H1 (cell line): ENCODE measurements at regions not wholly inside any gene's neighbourhood (a gene's known extent, or its start where the extent isn't known, plus 50 kb on each side); places are given as distances from the start of the nearest gene placed in this dataset.
"Not testable (repeated sequence)": the region's sequence is repeated elsewhere in the genome, so short reads cannot be mapped to it uniquely, and the experiment has no call there.

Source experiments
- CTCF ChIA-PET: fragments of 300-600 bp; sonication (Branson Sonifier 250); formaldehyde crosslinking; loops from one replicate; lab custom pipeline; 2021; ENCODE audit not compliant: partially characterized antibody; lab: Charles Lee
- POLR2A ChIA-PET: fragments of 300-600 bp; sonication (Branson Sonifier 250); formaldehyde crosslinking; loops from one replicate; lab custom pipeline; 2021; ENCODE audit warnings: inconsistent platforms; ENCODE audit not compliant: partially characterized antibody; lab: Charles Lee
- DNase-seq, 2 experiments: peaks; one replicate each; pipeline versions ENCODE4 v3.0.0 to v3.0.0-alpha.2; 2010 to 2022; ENCODE audit warnings: low spot score in 2 of 2, low read depth in 1 of 2, mixed read lengths in 1 of 2
- FAIRE-seq: peaks from 2 replicates; lab custom pipeline; 2011; peaks lifted over from hg19 to GRCh38; lab: Jason Lieb, UNC
- H2AFZ ChIP-seq: 2 replicates; pipeline ENCODE4 v1.8.1; 2012; ENCODE audit warnings: low read length, inconsistent platforms
- H2AK5ac ChIP-seq: 2 replicates; pipeline ENCODE4 v1.6.1; 2013; ENCODE audit warnings: low read depth, low read length
- H2BK120ac ChIP-seq: replicated peaks from 2 replicates; pipeline ENCODE3; 2013; ENCODE audit warnings: low read depth, low read length, inconsistent platforms
- H2BK12ac ChIP-seq: 2 replicates; pipeline ENCODE4 v1.6.1; 2013; ENCODE audit warnings: low read depth, low read length
- H2BK15ac ChIP-seq: 2 replicates; pipeline ENCODE4 v1.6.1; 2013; ENCODE audit warnings: low read length
- H2BK20ac ChIP-seq: 2 replicates; pipeline ENCODE4 v1.6.1; 2013; ENCODE audit warnings: low read length
- H2BK5ac ChIP-seq: 2 replicates; pipeline ENCODE4 v1.6.1; 2013; ENCODE audit warnings: low read depth, low read length
- H3K14ac ChIP-seq: 2 replicates; pipeline ENCODE4 v1.6.1; 2013; ENCODE audit warnings: inconsistent platforms; ENCODE audit not compliant: insufficient read length
- H3K18ac ChIP-seq: 2 replicates; pipeline ENCODE4 v1.6.1; 2013; ENCODE audit warnings: low read length; ENCODE audit errors: extremely low read depth
- H3K23ac ChIP-seq: 2 replicates; pipeline ENCODE4 v1.6.1; 2013; ENCODE audit warnings: inconsistent platforms; ENCODE audit not compliant: insufficient read length
- H3K23me2 ChIP-seq: 2 replicates; pipeline ENCODE4 v1.6.1; 2013; ENCODE audit warnings: low read depth, low read length
- H3K27ac ChIP-seq: 2 replicates; pipeline ENCODE4 v1.6.1; 2011; ENCODE audit warnings: low read depth, low read length, inconsistent platforms
- H3K27me3 ChIP-seq, 4 experiments: replicated peaks in 1 of 4; 1 replicate in 1 of 4; 2 replicates in 3 of 4; pipeline versions ENCODE4 v1.6.1 to v1.8.1; 2011 to 2013; ENCODE audit warnings: low read length in 3 of 4, mild to moderate bottlenecking in 3 of 4, inconsistent platforms in 2 of 4, mixed read lengths in 2 of 4, moderate library complexity in 1 of 4; ENCODE audit not compliant: control insufficient read depth in 3 of 4, insufficient read depth in 3 of 4; ENCODE audit errors: extremely low read depth in 1 of 4
- H3K36me3 ChIP-seq, 4 experiments: 2 replicates each; pipeline versions ENCODE4 v1.6.1 to v1.8.1; 2011 to 2013; ENCODE audit warnings: mild to moderate bottlenecking in 4 of 4, low read length in 3 of 4, moderate library complexity in 2 of 4, control low read depth in 1 of 4, inconsistent platforms in 1 of 4; ENCODE audit not compliant: insufficient read depth in 4 of 4, control insufficient read depth in 2 of 4
- H3K4ac ChIP-seq: replicated peaks from 2 replicates; pipeline ENCODE3; 2013; ENCODE audit warnings: low read length, low read depth, mixed read lengths, inconsistent platforms; ENCODE audit not compliant: insufficient read length
- H3K4me1 ChIP-seq, 4 experiments: replicated peaks in 1 of 4; 1 replicate in 1 of 4; 2 replicates in 3 of 4; pipeline versions ENCODE4 v1.6.1 to v1.8.1; 2011 to 2013; ENCODE audit warnings: low read length in 3 of 4, inconsistent platforms in 2 of 4, mixed read lengths in 1 of 4; ENCODE audit not compliant: insufficient read depth in 4 of 4, control insufficient read depth in 3 of 4
- H3K4me2 ChIP-seq, 2 experiments: 2 replicates each; pipeline versions ENCODE4 v1.6.1 to v1.8.1; 2011 to 2013; ENCODE audit warnings: low read depth in 2 of 2, low read length in 2 of 2, control low read depth in 1 of 2, inconsistent platforms in 1 of 2, mild to moderate bottlenecking in 1 of 2; ENCODE audit not compliant: insufficient read depth in 1 of 2
- H3K4me3 ChIP-seq, 4 experiments: fragments of 200-600, 300-600 bp in 1 of 4; sonication (generic), shearing (Covaris generic), sonication (Bioruptor Twin) in 1 of 4; 2 replicates each; pipeline versions ENCODE4 v1.5.1 to v1.8.1; 2011 to 2016; ENCODE audit warnings: low read length in 4 of 4, low read depth in 3 of 4, control low read depth in 2 of 4, inconsistent platforms in 2 of 4, mild to moderate bottlenecking in 2 of 4, mixed read lengths in 1 of 4, moderate library complexity in 1 of 4; ENCODE audit not compliant: insufficient read depth in 2 of 4; ENCODE audit errors: extremely low read depth in 1 of 4
- H3K56ac ChIP-seq: replicated peaks from 2 replicates; pipeline ENCODE3; 2013; ENCODE audit warnings: low read depth, mild to moderate bottlenecking, mixed read lengths, low read length, inconsistent platforms; ENCODE audit not compliant: insufficient read length
- H3K79me1 ChIP-seq: 2 replicates; pipeline ENCODE4 v1.6.1; 2013; ENCODE audit warnings: low read depth, low read length, control low read depth
- H3K79me2 ChIP-seq, 2 experiments: 2 replicates each; pipeline versions ENCODE4 v1.6.1 to v1.8.1; 2012 to 2013; ENCODE audit warnings: low read length in 2 of 2, mild to moderate bottlenecking in 2 of 2, inconsistent platforms in 1 of 2; ENCODE audit not compliant: insufficient read depth in 2 of 2, control insufficient read depth in 1 of 2
- H3K9ac ChIP-seq, 4 experiments: replicated peaks in 1 of 4; 1 replicate in 1 of 4; 2 replicates in 3 of 4; pipeline versions ENCODE4 v1.6.1 to v1.8.1; 2011 to 2013; ENCODE audit warnings: low read depth in 3 of 4, low read length in 3 of 4, control low read depth in 2 of 4, mild to moderate bottlenecking in 2 of 4, moderate library complexity in 2 of 4, inconsistent platforms in 1 of 4; ENCODE audit errors: extremely low read depth in 1 of 4
- H3K9me3 ChIP-seq, 2 experiments: 2 replicates each; pipeline versions ENCODE4 v1.6.1 to v1.8.1; 2012 to 2013; ENCODE audit warnings: mild to moderate bottlenecking in 2 of 2, moderate library complexity in 2 of 2, control low read depth in 1 of 2, inconsistent platforms in 1 of 2, low read depth in 1 of 2, low read length in 1 of 2, mixed read lengths in 1 of 2; ENCODE audit not compliant: insufficient read depth in 2 of 2
- H4K20me1 ChIP-seq, 2 experiments: replicated peaks in 1 of 2; 2 replicates each; pipeline versions ENCODE3 to v1.8.1; 2011 to 2013; ENCODE audit warnings: inconsistent platforms in 2 of 2, low read length in 2 of 2, mild to moderate bottlenecking in 1 of 2; ENCODE audit not compliant: insufficient read depth in 2 of 2, control insufficient read depth in 1 of 2
- H4K5ac ChIP-seq: 2 replicates; pipeline ENCODE4 v1.6.1; 2013; ENCODE audit warnings: low read length, low read depth, mixed read lengths, inconsistent platforms; ENCODE audit not compliant: insufficient read length
- H4K8ac ChIP-seq: 2 replicates; pipeline ENCODE4 v1.8.0; 2013; ENCODE audit warnings: mild to moderate bottlenecking, moderate library complexity, low read length, inconsistent platforms; ENCODE audit not compliant: insufficient read depth; ENCODE audit errors: extremely low read depth
- H4K91ac ChIP-seq: replicated peaks from 2 replicates; pipeline ENCODE3; 2013; ENCODE audit warnings: low read length, mixed read lengths, inconsistent platforms; ENCODE audit not compliant: insufficient read length
- WGBS, 2 experiments: shearing (Covaris generic) in 1 of 2; methylation state at CpG; one replicate each; pipeline versions ENCODE4 v1.1.6 to v1.1.7; 2013 to 2015; ENCODE audit warnings: low lambda C conversion rate in 2 of 2, mixed read lengths in 2 of 2, inconsistent platforms in 1 of 2, low coverage in 1 of 2, missing lambda C conversion rate in 1 of 2; ENCODE audit not compliant: insufficient replicate concordance in 2 of 2, insufficient coverage in 1 of 2, insufficient read length in 1 of 2; ENCODE audit errors: extremely low coverage in 1 of 2, missing lambda C conversion rate in 1 of 2; 5-methylcytosine and 5-hydroxymethylcytosine counted together

- H2BK15ac ChIP-seq, H3K36me3 ChIP-seq, H3K18ac ChIP-seq, H3K4ac ChIP-seq, FAIRE-seq, H3K14ac ChIP-seq, H3K23me2 ChIP-seq, H4K20me1 ChIP-seq, H3K4me3 ChIP-seq, DNase-seq, H4K8ac ChIP-seq, H2BK20ac ChIP-seq, H3K23ac ChIP-seq, H3K9ac ChIP-seq, H3K4me2 ChIP-seq, H2BK12ac ChIP-seq, H3K79me1 ChIP-seq, H3K27me3 ChIP-seq, POLR2A ChIA-PET, H3K27ac ChIP-seq, H2BK120ac ChIP-seq, H3K9me3 ChIP-seq, CTCF ChIA-PET, H2AFZ ChIP-seq, H3K56ac ChIP-seq, H4K5ac ChIP-seq, H2AK5ac ChIP-seq, H4K91ac ChIP-seq, H3K4me1 ChIP-seq, H2BK5ac ChIP-seq, H3K79me2 ChIP-seq: not testable (repeated sequence)
- WGBS, 2 experiments = 91% methylated on average over 5 of the region's 5 CpGs; no CpG with 5 or more reads in 1 of the 2 experiments
Observed at GRCh38 chr12:28761897-28762296, 387.2 kb upstream of the FAR2 start.
